HepG2 (cell line): ENCODE measurements at regions not wholly inside any gene's neighbourhood (a gene's known extent, or its start where the extent isn't known, plus 50 kb on each side); places are given as distances from the start of the nearest gene placed in this dataset.

Source experiments
- ARNTL ChIP-seq: sonication (generic); formaldehyde crosslinking; IDR thresholded peaks from 2 replicates; pipeline ENCODE4 v1.4.0; 2020; ENCODE audit warnings: mild to moderate bottlenecking, missing genetic modification reagents
- ATM ChIP-seq: fragments of 450-650 bp; IDR thresholded peaks from 2 replicates; pipeline ENCODE4 v1.7.1; 2017; ENCODE audit warnings: mild to moderate bottlenecking, borderline replicate concordance
- FIP1L1 ChIP-seq: fragments of 200-400 bp; formaldehyde crosslinking; IDR thresholded peaks from 2 replicates; pipeline ENCODE4 v1.6.1; 2018; ENCODE audit warnings: low read depth, mild to moderate bottlenecking, low read length, moderate library complexity, borderline replicate concordance; ENCODE audit not compliant: insufficient read depth
- FOXA1 ChIP-seq, 2 experiments: fragments of 450-650 bp in 1 of 2; sonication (generic) in 1 of 2; formaldehyde crosslinking in 1 of 2; IDR thresholded peaks; 2 replicates each; pipeline versions ENCODE4 v1.4.0 to v1.6.1; 2016 to 2020; ENCODE audit warnings: missing genetic modification reagents in 1 of 2
- FOXM1 ChIP-seq: sonication (generic); formaldehyde crosslinking; IDR thresholded peaks from 2 replicates; pipeline ENCODE4 v1.5.0; 2020; ENCODE audit warnings: missing genetic modification reagents
- NR3C1 ChIP-seq: sonication (generic); formaldehyde crosslinking; IDR thresholded peaks from 2 replicates; pipeline ENCODE4 v1.4.0; 2020; ENCODE audit warnings: missing genetic modification reagents
- SP1 ChIP-seq, 2 experiments: fragments of 450-650 bp in 1 of 2; sonication (generic) in 1 of 2; formaldehyde crosslinking in 1 of 2; IDR thresholded peaks; 2 replicates each; pipeline versions ENCODE4 v1.4.0 to v1.6.1; 2016 to 2020; ENCODE audit warnings: missing genetic modification reagents in 1 of 2
- ZNF629 ChIP-seq: sonication (generic); formaldehyde crosslinking; conservative IDR thresholded peaks from 2 replicates; pipeline ENCODE4 v1.5.0; 2020; ENCODE audit warnings: missing genetic modification reagents
- ZSCAN9 ChIP-seq: IDR thresholded peaks from 2 replicates; pipeline ENCODE4 v1.6.1; 2016; ENCODE audit warnings: borderline replicate concordance
- TF ChIP-seq, protein P1 (sequence below): sonication (generic); formaldehyde crosslinking; IDR thresholded peaks from 2 replicates; pipeline ENCODE4 v1.4.0; 2020; ENCODE audit warnings: missing genetic modification reagents
- TF ChIP-seq, protein P2 (sequence below): sonication (generic); formaldehyde crosslinking; IDR thresholded peaks from 2 replicates; pipeline ENCODE4 v1.5.0; 2020; ENCODE audit warnings: mild to moderate bottlenecking, missing genetic modification reagents, moderate library complexity
- TF ChIP-seq, protein P3 (sequence below): sonication (generic); formaldehyde crosslinking; conservative IDR thresholded peaks from 2 replicates; pipeline ENCODE4 v1.4.0; 2020; ENCODE audit warnings: missing genetic modification reagents
- TF ChIP-seq, protein P4 (sequence below), 2 experiments: IDR thresholded peaks; 2 replicates each; pipeline ENCODE4 v1.6.1; 2011 to 2012; ENCODE audit warnings: low read length in 2 of 2, borderline replicate concordance in 1 of 2, low read depth in 1 of 2, mild to moderate bottlenecking in 1 of 2, moderate library complexity in 1 of 2
- TF ChIP-seq, protein P5 (sequence below): fragments of 450-650 bp; IDR thresholded peaks from 2 replicates; pipeline ENCODE4 v1.6.1; 2017

DNA sequence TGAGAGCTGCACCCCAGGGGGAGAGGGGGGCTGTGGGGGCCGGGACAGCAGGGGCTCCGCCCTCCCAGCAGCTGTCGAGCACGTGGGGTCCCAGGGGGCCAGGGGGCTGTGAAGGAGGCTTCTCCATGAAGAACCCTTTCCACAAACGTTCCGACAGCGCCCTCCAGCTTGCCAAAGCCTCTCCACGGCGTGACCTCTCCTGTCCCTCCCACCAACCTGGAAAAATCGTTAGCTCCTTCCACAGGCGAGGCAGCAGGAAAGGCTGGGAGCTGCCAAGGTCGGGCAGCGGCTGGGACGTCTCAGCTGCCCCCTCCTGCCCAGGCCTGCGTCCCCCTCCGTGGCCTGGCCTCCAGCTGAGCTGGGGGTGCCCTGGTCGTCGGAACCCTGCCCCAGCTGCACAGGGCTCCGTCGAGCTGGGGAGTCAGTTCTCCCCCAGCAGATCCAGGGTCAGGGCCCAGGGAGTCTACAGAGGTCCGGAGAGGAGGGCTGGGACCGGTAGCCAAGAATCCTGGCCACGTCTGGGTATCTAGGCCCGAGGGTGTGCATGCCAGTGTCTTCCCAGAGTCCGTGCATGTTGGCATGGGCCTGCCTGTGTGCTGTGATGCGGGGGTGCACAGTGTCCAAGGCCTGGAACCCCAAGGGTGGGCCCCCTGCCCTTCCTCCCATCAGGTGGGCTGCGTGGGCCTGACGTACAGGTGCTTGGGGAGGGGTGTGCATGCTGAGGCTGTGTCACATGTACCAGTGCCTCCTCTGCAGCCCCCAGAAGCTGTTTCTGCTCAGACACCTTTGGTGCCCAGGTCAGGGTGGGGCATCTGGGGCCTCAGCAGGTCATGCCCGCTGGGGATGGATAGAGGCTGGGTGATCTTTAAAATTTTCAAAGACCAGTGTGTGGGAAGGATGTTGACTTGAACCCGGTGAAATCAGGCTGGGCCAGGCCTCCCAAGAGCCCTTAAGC is 66.5 kb downstream of the UNCX start:
- no peak for TF ChIP-seq ZSCAN9 (CRISPR knock-in tag)
- TF ChIP-seq, protein P1, sequence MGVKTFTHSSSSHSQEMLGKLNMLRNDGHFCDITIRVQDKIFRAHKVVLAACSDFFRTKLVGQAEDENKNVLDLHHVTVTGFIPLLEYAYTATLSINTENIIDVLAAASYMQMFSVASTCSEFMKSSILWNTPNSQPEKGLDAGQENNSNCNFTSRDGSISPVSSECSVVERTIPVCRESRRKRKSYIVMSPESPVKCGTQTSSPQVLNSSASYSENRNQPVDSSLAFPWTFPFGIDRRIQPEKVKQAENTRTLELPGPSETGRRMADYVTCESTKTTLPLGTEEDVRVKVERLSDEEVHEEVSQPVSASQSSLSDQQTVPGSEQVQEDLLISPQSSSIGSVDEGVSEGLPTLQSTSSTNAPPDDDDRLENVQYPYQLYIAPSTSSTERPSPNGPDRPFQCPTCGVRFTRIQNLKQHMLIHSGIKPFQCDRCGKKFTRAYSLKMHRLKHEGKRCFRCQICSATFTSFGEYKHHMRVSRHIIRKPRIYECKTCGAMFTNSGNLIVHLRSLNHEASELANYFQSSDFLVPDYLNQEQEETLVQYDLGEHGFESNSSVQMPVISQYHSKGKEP (CRISPR knock-in tag) = no peak
- TF ChIP-seq, protein P2, sequence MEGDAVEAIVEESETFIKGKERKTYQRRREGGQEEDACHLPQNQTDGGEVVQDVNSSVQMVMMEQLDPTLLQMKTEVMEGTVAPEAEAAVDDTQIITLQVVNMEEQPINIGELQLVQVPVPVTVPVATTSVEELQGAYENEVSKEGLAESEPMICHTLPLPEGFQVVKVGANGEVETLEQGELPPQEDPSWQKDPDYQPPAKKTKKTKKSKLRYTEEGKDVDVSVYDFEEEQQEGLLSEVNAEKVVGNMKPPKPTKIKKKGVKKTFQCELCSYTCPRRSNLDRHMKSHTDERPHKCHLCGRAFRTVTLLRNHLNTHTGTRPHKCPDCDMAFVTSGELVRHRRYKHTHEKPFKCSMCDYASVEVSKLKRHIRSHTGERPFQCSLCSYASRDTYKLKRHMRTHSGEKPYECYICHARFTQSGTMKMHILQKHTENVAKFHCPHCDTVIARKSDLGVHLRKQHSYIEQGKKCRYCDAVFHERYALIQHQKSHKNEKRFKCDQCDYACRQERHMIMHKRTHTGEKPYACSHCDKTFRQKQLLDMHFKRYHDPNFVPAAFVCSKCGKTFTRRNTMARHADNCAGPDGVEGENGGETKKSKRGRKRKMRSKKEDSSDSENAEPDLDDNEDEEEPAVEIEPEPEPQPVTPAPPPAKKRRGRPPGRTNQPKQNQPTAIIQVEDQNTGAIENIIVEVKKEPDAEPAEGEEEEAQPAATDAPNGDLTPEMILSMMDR (CRISPR knock-in tag) = 0 out of 2 replicates have a peak, but pooled peaks have one; percentile 6
- TF ChIP-seq, protein P3, sequence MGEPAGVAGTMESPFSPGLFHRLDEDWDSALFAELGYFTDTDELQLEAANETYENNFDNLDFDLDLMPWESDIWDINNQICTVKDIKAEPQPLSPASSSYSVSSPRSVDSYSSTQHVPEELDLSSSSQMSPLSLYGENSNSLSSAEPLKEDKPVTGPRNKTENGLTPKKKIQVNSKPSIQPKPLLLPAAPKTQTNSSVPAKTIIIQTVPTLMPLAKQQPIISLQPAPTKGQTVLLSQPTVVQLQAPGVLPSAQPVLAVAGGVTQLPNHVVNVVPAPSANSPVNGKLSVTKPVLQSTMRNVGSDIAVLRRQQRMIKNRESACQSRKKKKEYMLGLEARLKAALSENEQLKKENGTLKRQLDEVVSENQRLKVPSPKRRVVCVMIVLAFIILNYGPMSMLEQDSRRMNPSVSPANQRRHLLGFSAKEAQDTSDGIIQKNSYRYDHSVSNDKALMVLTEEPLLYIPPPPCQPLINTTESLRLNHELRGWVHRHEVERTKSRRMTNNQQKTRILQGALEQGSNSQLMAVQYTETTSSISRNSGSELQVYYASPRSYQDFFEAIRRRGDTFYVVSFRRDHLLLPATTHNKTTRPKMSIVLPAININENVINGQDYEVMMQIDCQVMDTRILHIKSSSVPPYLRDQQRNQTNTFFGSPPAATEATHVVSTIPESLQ (CRISPR knock-in tag) = no peak
- TF ChIP-seq FOXM1 = no peak
- TF ChIP-seq NR3C1 (CRISPR knock-in tag) = no peak
- TF ChIP-seq FIP1L1 = no peak
- TF ChIP-seq, protein P4, sequence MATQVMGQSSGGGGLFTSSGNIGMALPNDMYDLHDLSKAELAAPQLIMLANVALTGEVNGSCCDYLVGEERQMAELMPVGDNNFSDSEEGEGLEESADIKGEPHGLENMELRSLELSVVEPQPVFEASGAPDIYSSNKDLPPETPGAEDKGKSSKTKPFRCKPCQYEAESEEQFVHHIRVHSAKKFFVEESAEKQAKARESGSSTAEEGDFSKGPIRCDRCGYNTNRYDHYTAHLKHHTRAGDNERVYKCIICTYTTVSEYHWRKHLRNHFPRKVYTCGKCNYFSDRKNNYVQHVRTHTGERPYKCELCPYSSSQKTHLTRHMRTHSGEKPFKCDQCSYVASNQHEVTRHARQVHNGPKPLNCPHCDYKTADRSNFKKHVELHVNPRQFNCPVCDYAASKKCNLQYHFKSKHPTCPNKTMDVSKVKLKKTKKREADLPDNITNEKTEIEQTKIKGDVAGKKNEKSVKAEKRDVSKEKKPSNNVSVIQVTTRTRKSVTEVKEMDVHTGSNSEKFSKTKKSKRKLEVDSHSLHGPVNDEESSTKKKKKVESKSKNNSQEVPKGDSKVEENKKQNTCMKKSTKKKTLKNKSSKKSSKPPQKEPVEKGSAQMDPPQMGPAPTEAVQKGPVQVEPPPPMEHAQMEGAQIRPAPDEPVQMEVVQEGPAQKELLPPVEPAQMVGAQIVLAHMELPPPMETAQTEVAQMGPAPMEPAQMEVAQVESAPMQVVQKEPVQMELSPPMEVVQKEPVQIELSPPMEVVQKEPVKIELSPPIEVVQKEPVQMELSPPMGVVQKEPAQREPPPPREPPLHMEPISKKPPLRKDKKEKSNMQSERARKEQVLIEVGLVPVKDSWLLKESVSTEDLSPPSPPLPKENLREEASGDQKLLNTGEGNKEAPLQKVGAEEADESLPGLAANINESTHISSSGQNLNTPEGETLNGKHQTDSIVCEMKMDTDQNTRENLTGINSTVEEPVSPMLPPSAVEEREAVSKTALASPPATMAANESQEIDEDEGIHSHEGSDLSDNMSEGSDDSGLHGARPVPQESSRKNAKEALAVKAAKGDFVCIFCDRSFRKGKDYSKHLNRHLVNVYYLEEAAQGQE (IDR thresholded peaks at IDR 0.05; ENCODE audit: borderline replicate concordance in 1 of 2, low read depth in 1 of 2, low read length in 2 of 2) = no peak
- TF ChIP-seq ATM = no peak
- TF ChIP-seq FOXA1 (IDR thresholded peaks at IDR 0.05) = no peak
- no peak for TF ChIP-seq FOXA1 (CRISPR knock-in tag; IDR thresholded peaks at IDR 0.05)
- TF ChIP-seq, protein P5, sequence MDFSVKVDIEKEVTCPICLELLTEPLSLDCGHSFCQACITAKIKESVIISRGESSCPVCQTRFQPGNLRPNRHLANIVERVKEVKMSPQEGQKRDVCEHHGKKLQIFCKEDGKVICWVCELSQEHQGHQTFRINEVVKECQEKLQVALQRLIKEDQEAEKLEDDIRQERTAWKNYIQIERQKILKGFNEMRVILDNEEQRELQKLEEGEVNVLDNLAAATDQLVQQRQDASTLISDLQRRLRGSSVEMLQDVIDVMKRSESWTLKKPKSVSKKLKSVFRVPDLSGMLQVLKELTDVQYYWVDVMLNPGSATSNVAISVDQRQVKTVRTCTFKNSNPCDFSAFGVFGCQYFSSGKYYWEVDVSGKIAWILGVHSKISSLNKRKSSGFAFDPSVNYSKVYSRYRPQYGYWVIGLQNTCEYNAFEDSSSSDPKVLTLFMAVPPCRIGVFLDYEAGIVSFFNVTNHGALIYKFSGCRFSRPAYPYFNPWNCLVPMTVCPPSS = no peak
- TF ChIP-seq SP1 (IDR thresholded peaks at IDR 0.05) = no peak
- TF ChIP-seq SP1 (CRISPR knock-in tag; IDR thresholded peaks at IDR 0.05) = no peak
- no peak for TF ChIP-seq ARNTL (CRISPR knock-in tag)
- TF ChIP-seq ZNF629 (CRISPR knock-in tag) = no peak
